GM12874 (cell line): ENCODE measurements at regions not wholly inside any gene's neighbourhood (a gene's known extent, or its start where the extent isn't known, plus 50 kb on each side); places are given as distances from the start of the nearest gene placed in this dataset.

Source experiments
- TF ChIP-seq, protein P1 (sequence below): IDR thresholded peaks from 2 replicates; pipeline ENCODE4 v1.5.1; 2011; ENCODE audit warnings: low read depth, mild to moderate bottlenecking, control low read depth, low read length, moderate library complexity; ENCODE audit not compliant: insufficient read depth

DNA sequence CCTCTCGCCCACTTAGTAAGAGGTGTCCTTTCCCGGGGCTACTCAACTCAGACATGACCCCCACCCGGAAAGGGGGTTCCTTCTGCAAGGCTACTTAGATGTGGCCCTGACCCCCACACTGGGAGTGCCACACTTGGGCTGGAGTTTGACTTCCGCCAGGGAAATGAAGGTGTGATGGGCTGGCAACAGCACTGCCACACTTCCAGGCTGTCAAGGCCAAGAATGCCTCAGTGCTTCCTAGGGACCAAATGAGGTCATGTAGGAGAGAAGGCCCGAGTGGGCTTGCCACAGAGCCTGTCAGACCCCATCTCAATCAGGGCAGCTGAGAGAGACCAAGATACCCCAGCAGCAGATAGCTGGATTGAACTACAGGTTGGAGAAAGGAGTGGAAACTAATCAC is 55.5 kb downstream of the DRD1 start:
- TF ChIP-seq, protein P1, sequence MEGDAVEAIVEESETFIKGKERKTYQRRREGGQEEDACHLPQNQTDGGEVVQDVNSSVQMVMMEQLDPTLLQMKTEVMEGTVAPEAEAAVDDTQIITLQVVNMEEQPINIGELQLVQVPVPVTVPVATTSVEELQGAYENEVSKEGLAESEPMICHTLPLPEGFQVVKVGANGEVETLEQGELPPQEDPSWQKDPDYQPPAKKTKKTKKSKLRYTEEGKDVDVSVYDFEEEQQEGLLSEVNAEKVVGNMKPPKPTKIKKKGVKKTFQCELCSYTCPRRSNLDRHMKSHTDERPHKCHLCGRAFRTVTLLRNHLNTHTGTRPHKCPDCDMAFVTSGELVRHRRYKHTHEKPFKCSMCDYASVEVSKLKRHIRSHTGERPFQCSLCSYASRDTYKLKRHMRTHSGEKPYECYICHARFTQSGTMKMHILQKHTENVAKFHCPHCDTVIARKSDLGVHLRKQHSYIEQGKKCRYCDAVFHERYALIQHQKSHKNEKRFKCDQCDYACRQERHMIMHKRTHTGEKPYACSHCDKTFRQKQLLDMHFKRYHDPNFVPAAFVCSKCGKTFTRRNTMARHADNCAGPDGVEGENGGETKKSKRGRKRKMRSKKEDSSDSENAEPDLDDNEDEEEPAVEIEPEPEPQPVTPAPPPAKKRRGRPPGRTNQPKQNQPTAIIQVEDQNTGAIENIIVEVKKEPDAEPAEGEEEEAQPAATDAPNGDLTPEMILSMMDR, result no peak

DNA sequence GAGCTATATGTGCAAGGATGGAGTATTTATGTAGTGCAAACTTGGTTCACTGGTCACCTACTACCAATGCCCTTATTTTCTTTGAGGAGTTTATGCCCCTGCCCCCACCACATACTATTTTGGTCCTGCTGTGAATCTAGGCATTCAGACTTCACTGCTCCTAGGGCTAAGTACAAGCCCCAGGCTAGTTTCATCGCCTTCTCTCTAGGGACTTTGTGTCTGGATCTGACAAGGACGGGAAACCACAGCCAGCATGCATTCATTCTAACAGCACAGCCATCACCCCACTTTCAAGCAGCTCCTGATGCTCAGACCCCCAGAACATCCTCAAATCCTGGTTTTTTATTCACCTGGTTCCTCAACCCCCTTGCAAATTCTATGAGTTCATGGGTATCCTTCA is 56.8 kb downstream of the DRD1 start:
- TF ChIP-seq, protein P1, result no peak

DNA sequence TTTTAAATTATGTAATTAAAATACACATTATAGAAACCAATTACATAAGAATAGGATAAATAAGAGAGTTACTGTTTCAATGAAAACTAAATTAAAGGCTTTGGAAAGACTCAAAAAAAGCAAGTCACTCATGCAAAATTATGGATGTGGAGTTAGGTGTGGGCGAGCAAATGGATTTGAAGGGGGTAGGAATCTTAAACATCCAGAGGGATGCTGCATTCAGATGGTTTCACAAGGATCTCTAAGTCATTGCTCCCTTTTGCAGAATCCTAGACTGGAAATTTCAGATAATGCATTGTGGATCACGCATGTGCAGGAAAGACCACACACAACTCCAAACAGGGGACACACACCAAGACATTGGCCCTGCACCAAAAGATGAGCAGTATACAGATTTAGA is 57.5 kb downstream of the DRD1 start:
- TF ChIP-seq, protein P1, result no peak

DNA sequence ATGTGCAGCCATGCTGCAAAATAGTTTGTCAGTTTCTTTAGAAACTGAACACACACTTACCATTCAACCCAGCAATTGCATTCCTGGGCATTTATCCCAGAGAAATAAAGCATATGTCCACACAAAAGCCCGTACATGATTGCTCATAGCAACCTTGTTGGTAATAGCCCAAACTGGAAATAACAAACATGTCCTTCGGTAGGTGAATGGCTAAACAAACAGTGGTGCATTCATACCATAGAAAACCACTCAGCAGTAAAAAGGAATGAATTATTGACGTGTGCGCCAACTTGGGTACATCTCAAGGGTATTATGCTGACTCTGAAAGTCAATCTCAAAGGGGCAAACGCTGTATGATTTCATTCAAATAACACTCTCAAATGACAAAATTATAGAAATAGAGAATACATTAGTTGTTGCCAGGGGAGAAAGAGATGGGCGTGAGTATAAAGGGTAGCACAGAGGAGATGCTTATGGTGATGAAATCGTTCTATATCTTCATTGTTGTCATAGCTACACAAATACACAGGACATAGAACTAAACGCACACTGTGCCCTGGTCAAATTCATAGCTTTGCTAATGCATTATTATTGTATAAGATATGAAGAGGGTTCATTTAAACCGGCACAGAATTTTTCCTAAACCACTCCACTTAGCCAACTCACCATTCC is 58.2 kb downstream of the DRD1 start:
- TF ChIP-seq, protein P1, result no peak

DNA sequence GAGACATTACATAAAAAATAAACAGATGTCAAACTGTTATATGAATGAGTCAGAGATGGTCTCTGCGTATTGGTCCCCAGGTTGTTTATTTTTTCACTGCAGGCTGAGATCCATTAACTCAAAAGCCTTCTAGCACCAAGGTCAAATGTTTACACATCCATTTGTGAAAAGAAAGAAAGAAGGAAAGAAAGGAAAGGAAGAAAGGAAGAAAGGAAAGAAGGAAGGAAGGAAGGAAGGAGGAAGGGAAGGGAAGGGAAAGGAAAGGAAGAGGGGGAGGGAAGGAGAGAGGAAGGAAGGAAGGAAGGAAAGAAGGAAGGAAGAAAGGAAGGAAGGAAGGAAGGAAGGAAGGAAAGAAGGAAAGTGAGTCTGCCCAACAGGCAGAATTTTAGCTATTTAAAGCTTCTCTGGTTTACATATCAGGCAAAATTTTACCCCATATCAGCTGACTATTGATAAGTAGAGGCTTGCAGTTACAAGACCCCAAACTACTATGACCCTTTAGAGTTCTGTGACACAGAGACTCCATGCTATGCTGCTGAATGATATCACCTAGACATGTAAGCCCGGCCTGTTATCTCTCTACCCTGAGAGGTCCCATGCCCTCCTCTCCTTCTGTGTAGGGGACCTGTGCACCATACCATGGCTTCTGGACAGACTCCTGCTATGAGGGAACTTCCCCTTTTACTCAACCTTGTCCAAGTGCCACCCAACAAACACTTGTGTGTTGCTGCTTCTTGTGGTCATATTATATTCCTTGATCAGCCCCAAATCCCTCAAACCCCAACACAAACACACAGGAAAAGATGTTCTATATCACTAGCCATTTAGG is 59.0 kb downstream of the DRD1 start:
- TF ChIP-seq, protein P1, result no peak

DNA sequence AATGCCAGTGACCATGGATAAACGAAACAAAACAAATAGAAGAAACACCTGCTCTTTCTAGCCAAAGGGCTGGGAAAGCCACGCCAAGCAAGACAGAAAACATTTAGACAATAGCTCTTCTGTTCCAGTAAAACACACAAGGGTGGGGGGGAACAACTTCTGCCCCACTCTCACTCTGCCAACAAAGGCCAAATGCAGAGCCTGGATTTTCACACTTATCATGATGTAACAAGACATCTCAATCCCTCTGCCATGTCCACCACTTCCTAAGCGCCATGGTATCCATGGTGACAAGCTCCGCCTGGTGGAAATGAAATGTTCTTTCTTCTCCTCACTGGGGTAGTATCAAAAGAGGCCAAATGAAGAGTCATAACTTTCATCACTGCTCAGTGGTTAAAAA is 60.6 kb downstream of the DRD1 start:
- TF ChIP-seq, protein P1, result no peak

DNA sequence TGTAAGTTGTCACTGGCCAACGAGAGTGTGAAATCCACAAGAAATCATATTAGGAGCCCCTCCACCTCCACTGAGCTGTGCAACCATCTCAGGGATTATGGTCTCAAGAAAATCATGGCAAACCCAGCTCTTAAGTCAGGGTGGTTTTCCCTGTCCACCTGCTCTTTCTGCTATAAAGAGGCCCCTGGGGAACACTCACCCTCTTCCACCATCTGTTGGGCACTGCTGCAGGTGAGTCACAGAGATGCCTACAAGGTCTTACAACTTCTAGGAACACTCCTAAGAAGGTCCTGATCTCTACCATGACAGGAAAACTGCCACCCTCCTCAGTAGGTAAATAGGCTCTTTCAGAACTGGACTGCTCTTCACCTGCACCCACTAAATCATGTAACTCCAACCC is 61.8 kb downstream of the DRD1 start:
- TF ChIP-seq, protein P1, result no peak
